ENCODE measurements at regions not wholly inside any gene's neighbourhood (a gene's known extent, or its start where the extent isn't known, plus 50 kb on each side); places are given as distances from the start of the nearest gene placed in this dataset.

- no TSS peak for BruUV-seq (replicated peaks)
- Histone ChIP-seq H3K9ac (ENCODE audit: insufficient read depth in 1 of 2, low read depth in 2 of 2, low read length in 2 of 2) (no peak overlapping the region), H3K4me3 (no peak overlapping the region), H2AFZ (ENCODE audit: low read depth, low read length) (no peak overlapping the region), H3K79me2 (ENCODE audit: control insufficient read depth, insufficient read depth, low read length) (no peaks in the 10 kb centered on the region), H3K9me3 (replicated peaks; ENCODE audit: control insufficient read depth, insufficient read depth, low read depth, low read length) (no peaks in the 10 kb centered on the region), H4K20me1 (replicated peaks; ENCODE audit: control insufficient read depth, insufficient read depth, low read length) (no peaks in the 10 kb centered on the region), H3K9me1 (ENCODE audit: control insufficient read depth, insufficient read depth, low read length) (no peaks in the 10 kb centered on the region), H3K4me2 (ENCODE audit: insufficient read depth, low read length) (no peak overlapping the region), H3K4me1 (replicated peaks in 1 of 2; ENCODE audit: control insufficient read depth in 2 of 2, insufficient read depth in 2 of 2, low read length in 2 of 2) (no peaks in the 10 kb centered on the region), H3K27ac (ENCODE audit: extremely low read depth, low read depth, low read length) (no peak overlapping the region), H3K27me3 (ENCODE audit: control insufficient read depth in 2 of 2, insufficient read depth in 2 of 2, low read length in 2 of 2) (no peaks in the 10 kb centered on the region; a peak in 1 of 5 replicates), H3K36me3 (ENCODE audit: control insufficient read depth, insufficient read depth, low read length) (no peaks in the 10 kb centered on the region)
- CTCF ChIA-PET (ENCODE audit: low intra/inter-chr PET ratio), result no interaction called here
- DNase-seq (ENCODE audit: extremely low read depth in 1 of 4, low spot score in 3 of 4), result no peak
- FAIRE-seq, result no peak
- WGBS (ENCODE audit: insufficient coverage, low coverage, missing lambda C conversion rate), result 0% methylated on average over 3 of the region's 3 CpGs
- POLR2A ChIA-PET, result no interaction called here
- TF ChIP-seq RHOXF2B (CRISPR knock-in tag; conservative IDR thresholded peaks at IDR 0.05) (no peak), ZNF707 (CRISPR knock-in tag; conservative IDR thresholded peaks at IDR 0.05) (no peak), RBM22 (IDR thresholded peaks at IDR 0.05; ENCODE audit: low read depth, low read length, poor library complexity, severe bottlenecking) (no peak), DLX4 (CRISPR knock-in tag; IDR thresholded peaks at IDR 0.05) (no peak), RBM14 (IDR thresholded peaks at IDR 0.05; ENCODE audit: borderline replicate concordance, insufficient read depth, low read depth, low read length) (no peak), ZBTB17 (CRISPR knock-in tag; IDR thresholded peaks at IDR 0.05) (no peak), MCM3 (IDR thresholded peaks at IDR 0.05) (no peak), HDAC8 (tag; IDR thresholded peaks at IDR 0.05) (no peak), CCNT2 (IDR thresholded peaks at IDR 0.05; ENCODE audit: borderline replicate concordance, extremely low read depth, insufficient read length, low read depth, low read length) (no peak), ESRRB (CRISPR knock-in tag; IDR thresholded peaks at IDR 0.05; ENCODE audit: borderline replicate concordance) (no peak), KLF1 (tag; IDR thresholded peaks at IDR 0.05) (no peak), TFAM (CRISPR knock-in tag; conservative IDR thresholded peaks at IDR 0.05) (no peak), GTF2B (IDR thresholded peaks at IDR 0.05; ENCODE audit: extremely low read depth, insufficient read length) (no peak), ZFP30 (CRISPR knock-in tag; IDR thresholded peaks at IDR 0.05; ENCODE audit: borderline replicate concordance) (no peak), RUNX1 (IDR thresholded peaks at IDR 0.05; ENCODE audit: low read depth) (no peak)
- ATAC-seq, result no peak
- in situ Hi-C loops (cut with MboI), result no loop called here
- intact Hi-C loops (cut with micrococcal nuclease), result no loop called here
Measured at GRCh38 chr12:98341732-98342131, 173.7 kb upstream of the TMPO start.

Data from K562 (cell line).